Chondrocyte (in vitro differentiated cells): ENCODE measurements at regions not wholly inside any gene's neighbourhood (a gene's known extent, or its start where the extent isn't known, plus 50 kb on each side); places are given as distances from the start of the nearest gene placed in this dataset.

ENCODE experiments used
- DNase-seq: peaks from one replicate; pipeline ENCODE4 v3.0.0; 2021; ENCODE audit warnings: mixed read lengths, low spot score
- H3K27ac Mint-ChIP-seq: one replicate; pipeline ENCODE4 v1.8.0; 2021; ENCODE audit warnings: mild to moderate bottlenecking, moderate library complexity, mixed read lengths; ENCODE audit not compliant: unreplicated experiment
- H3K27me3 Mint-ChIP-seq: 2 replicates; pipeline ENCODE4 v1.8.0; 2021; ENCODE audit warnings: low read depth, mixed read lengths
- H3K36me3 Mint-ChIP-seq: 2 replicates; pipeline ENCODE4 v1.8.0; 2021; ENCODE audit warnings: low read depth, mixed read lengths
- H3K4me1 Mint-ChIP-seq: 2 replicates; pipeline ENCODE4 v1.8.0; 2021; ENCODE audit warnings: low read depth, mild to moderate bottlenecking, mixed read lengths
- H3K4me3 Mint-ChIP-seq: one replicate; pipeline ENCODE4 v1.8.0; 2021; ENCODE audit warnings: mild to moderate bottlenecking, moderate library complexity, mixed read lengths; ENCODE audit not compliant: unreplicated experiment
- H3K9me3 Mint-ChIP-seq: 2 replicates; pipeline ENCODE4 v1.8.0; 2021; ENCODE audit warnings: low read depth, mixed read lengths
- CTCF ChIP-seq: fragments of 200-600 bp; sonication (generic); IDR thresholded peaks from 2 replicates; pipeline ENCODE4 v1.5.0; 2021; ENCODE audit warnings: antibody characterized with exemption, mild to moderate bottlenecking, moderate library complexity

- Mint-ChIP-seq H3K36me3 (no peaks in the 10 kb centered on the region), H3K4me1 (peaks cover 10% of the 10 kb centered on the region), H3K4me3 (no peak overlapping the region), H3K9me3 (peaks cover 2% of the 10 kb centered on the region), H3K27me3 (no peaks in the 10 kb centered on the region), H3K27ac (no peak overlapping the region)
- DNase-seq: no peak
- TF ChIP-seq CTCF: no peak
These were observed 106.3 kb upstream of the ANO3 start for GRCh38 chr11:26225646-26226045.

GRCh38 chr11:26227301-26227746 is 104.6 kb upstream of the ANO3 start:
- H3K27ac Mint-ChIP-seq: no peak overlapping the region
- H3K27me3 Mint-ChIP-seq: no peaks in the 10 kb centered on the region
- H3K9me3 Mint-ChIP-seq: no peaks in the 10 kb centered on the region
- DNase-seq: no peak
- H3K4me1 Mint-ChIP-seq: peaks cover 10% of the 10 kb centered on the region
- H3K36me3 Mint-ChIP-seq: no peaks in the 10 kb centered on the region
- no peak overlapping the region for H3K4me3 Mint-ChIP-seq
- peak; percentile 80 for TF ChIP-seq CTCF

GRCh38 chr11:26227883-26228502 is 103.9 kb upstream of the ANO3 start:
- Mint-ChIP-seq H3K27me3 (no peaks in the 10 kb centered on the region), H3K36me3 (no peaks in the 10 kb centered on the region), H3K9me3 (no peaks in the 10 kb centered on the region), H3K4me3 (no peak overlapping the region), H3K27ac (no peak overlapping the region), H3K4me1 (peaks cover 10% of the 10 kb centered on the region)
- TF ChIP-seq CTCF: no peak
- no peak for DNase-seq

- Mint-ChIP-seq H3K27ac (no peak overlapping the region), H3K9me3 (no peaks in the 10 kb centered on the region), H3K4me1 (peaks cover 10% of the 10 kb centered on the region), H3K36me3 (no peaks in the 10 kb centered on the region), H3K27me3 (no peaks in the 10 kb centered on the region), H3K4me3 (no peak overlapping the region)
- no peak for TF ChIP-seq CTCF
- no peak for DNase-seq
These were observed 103.2 kb upstream of the ANO3 start for GRCh38 chr11:26228778-26229177.

- Mint-ChIP-seq H3K4me3 (no peak overlapping the region), H3K36me3 (no peaks in the 10 kb centered on the region), H3K4me1 (peaks cover 10% of the 10 kb centered on the region), H3K27ac (no peak overlapping the region), H3K9me3 (no peaks in the 10 kb centered on the region), H3K27me3 (no peaks in the 10 kb centered on the region)
- TF ChIP-seq CTCF: no peak
- DNase-seq: no peak
These were observed 102.7 kb upstream of the ANO3 start for GRCh38 chr11:26229257-26229656.
